HG02610 (cell line): ENCODE measurements at regions not wholly inside any gene's neighbourhood (a gene's known extent, or its start where the extent isn't known, plus 50 kb on each side); places are given as distances from the start of the nearest gene placed in this dataset.
A peak's percentile ranks its signal among the peaks of the same experiment; 100 is the strongest.

ENCODE experiments used
- ATAC-seq: cut with Tn5 transposase; IDR thresholded peaks from one replicate; pipeline ENCODE4 v1.9.1; 2021; ENCODE audit warnings: mild to moderate bottlenecking, moderate library complexity; ENCODE audit not compliant: unreplicated experiment

DNA sequence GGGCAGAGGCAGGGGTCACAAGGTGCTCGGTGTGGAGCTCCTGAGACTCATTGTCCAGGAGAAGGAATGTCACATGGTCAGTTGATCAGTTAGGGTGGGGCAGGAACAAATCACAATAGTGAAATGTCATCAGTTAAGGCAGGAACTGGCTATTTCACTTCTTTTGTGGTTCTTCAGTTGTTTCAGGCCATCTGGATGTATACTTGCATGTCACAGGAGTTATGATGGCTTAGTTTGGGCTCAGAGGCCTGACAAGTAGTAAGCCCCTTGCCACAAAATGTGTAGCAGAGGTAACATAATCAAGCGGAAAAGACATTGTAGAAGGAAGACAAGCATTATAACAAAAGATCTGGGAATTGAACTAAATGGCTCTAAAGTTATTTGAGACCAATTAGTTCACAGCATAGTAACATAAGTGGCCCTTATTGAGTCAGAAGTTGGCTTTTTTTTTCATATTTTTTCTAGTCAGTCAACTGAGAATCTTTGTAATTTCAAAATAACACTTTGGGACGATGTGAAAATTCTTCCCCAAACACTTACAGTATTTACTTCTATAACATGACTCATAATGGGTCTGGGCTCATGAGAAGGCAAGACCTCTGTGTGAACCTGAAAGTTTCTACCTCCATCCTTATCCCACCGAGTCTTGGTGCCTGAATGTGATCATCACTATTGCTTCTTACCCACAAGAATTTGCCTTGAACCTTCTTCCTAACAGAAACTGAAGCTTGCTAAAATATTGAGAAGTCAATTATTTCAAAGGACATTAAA lies 137.0 kb upstream of the DPT start:
- peak; percentile 83 for ATAC-seq

DNA sequence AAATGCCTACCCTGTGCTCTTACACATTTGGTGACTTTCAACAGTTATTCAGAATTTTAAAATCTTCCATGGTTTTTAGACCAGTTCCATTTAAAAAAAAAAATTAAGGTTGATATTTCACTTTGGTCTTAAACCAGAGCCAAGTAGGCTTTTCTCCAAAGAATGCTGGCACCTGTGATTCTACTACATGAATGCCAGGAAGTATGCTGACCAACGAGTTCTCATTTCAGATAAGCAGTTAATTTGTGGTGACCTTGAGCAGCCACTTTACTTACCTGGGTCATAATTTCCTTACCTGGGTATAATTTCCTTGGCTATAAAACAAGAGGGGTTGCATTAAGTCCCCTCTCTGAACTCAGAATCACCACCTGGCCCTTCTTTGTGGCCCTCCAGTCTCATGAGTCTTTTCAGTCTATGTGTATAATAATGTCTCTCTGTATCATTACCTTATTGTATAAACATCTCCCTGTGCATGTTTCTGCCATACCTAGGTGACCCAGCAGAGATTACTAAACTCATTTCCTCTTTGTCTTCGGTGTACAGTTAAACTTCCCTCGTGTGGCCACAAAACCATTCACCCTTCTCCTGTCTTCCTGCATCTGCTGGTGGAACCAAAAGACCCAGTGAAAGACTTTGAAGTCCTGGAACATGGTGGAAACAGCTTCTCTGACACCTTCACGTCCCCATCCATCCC lies 139.1 kb upstream of the DPT start:
- ATAC-seq = no peak

DNA sequence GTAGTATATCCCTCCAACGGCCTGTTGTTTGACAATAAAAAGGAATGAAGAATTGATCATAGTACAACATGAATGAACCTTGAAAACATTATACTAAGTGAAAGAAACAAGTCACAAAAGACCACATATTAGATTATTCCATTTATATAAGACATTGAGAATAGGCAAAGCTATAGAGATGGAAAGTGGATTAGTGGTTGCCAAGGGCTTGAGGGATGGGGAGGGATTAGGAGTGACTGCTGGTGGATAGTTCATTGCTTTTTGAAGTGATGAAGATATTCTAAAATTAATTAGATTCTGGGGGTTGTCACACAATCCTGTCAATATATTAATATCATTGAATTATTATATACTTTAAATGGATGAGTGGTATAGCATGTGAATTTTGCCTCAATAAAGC lies 142.5 kb upstream of the DPT start:
- no peak for ATAC-seq

DNA sequence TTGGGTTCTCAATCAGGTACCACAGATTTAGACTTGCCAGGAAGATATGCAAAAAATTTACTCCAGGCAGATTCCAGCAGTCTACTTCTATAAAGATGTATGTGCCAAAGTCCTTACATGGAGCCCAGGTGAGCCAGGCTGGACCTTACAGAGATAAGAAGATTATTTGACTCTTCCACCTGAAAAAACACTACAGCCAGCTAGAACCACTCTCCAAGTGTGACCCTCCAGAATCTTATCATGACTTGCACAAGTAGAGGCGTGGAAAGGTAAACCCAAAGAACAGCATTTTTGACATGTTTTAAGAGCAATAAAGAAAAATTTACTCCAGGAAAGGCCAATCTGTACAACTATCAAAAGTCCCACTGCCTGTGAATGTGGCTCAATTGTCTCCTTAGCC lies 146.8 kb upstream of the DPT start:
- ATAC-seq = no peak

DNA sequence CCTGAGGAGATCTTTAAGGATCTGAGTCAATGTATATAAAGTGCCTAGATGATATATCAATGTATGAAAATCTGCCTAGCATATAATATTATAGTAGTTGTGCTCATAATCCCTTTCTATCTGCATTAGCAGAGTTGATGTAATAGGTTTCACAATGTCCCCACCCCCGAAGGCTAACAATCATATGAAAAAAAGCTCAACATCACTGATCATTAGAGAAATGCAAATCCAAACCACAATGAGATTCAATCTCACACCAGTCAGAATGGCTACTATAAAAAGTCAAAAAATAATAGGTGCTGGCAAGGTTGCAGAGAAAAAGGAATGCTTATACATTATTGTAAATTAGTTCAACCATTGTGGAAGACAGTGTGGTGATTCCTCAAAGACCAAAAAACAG lies 147.8 kb upstream of the DPT start:
- no peak for ATAC-seq

DNA sequence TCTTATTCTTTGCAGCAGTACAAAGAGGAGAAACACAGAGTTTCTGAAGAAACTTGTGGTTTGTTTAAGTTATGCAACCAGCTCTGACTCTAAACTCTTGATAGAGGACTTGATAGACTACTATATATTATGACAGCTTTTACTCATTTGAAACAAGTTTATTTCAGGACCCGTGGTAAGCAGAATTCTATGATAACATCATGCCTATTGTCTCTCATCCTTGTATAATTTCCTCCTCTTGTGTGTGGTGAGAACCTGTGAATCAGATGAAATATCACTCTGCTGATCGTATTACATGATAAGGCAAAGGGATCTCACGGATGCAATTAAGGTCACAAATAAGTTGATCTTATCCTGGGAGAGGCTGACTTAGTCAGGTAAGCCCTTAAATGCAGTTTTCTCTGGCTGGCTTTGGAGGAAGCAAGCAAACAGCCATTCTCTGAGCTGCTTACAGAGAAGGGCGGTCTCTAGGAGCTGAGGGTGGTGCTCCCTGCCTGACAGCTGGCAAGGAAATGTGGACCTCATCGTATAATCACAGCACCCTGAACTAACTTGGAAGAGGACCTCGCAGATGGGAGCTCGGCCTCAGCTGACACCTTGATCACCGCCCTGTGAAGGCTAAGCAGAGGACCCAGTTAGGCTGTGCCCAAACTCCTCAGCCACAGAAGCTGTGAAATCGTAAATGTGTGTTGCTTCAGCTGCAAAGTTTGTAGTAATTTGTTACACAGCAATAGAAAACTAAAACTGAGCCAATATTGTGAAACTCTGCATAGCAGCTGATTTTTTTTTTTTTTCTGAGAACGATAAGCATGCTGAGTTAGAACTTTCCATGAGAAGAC lies 151.1 kb upstream of the DPT start:
- no peak for ATAC-seq

DNA sequence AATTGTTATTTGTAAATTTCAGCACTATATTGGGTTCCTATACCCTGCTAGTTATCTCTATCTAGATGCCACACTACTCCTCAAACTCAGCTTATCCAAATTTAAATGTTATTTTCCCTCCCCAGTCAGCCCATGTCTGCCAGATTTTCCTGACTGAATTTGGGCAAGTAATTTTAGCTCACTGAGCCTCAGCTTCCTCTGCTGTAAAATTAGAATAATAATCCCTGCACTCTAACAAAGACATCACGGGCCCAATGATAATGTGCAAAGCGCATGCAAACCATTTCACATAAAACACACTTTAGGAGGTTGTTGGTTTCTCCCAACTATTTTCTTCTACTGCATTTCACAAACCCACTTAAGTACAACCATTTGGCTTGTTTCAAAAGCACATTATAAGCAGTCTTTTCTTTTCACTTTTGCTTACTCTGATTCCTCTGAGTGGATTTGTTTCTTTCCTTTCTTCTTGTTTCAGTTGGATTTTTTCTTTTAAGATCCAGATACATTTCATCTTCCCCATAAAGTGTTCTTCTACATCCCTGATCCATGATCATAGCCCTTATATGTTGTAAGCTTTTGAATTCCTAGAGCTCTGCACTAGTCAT lies 152.8 kb upstream of the DPT start:
- no peak for ATAC-seq

DNA sequence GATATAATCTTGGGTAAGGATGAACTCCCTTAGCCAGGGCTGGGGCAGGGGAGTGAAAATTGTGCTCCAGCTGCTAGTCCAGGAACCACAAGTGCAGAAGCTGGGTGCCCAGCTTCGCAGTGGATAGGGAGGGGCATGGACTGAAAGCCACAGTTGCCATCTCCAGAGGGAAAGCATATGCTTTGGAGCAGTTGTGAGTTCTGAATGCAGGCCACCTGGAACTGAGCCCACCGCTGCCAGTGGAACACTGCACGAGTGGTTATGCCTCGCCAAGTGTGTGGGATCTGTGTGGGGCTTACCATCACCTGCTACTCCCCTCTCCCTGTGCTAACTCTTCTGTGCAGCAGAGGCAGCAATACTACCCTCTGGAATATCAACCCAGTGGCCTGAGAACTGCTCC lies 158.4 kb upstream of the DPT start:
- ATAC-seq = no peak

DNA sequence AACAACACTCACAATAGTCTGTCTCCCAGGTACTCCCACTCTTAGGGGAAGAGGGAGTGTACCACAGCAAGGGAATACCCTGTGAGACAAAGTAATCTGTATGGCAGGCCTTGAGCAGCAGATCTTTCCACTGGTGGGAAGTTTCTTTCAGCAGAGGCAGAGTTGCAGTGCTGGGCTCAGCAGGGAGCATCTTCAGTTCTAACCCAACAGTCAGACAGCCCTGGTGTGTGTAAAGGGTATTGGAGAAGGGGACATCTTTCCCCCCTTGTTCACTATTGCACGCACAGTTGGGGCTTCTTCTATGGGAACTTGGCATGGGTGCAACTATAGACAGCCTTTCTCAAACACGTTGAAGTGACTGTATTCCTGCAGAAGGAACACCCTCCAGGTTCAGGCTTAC lies 159.4 kb upstream of the DPT start:
- no peak for ATAC-seq

DNA sequence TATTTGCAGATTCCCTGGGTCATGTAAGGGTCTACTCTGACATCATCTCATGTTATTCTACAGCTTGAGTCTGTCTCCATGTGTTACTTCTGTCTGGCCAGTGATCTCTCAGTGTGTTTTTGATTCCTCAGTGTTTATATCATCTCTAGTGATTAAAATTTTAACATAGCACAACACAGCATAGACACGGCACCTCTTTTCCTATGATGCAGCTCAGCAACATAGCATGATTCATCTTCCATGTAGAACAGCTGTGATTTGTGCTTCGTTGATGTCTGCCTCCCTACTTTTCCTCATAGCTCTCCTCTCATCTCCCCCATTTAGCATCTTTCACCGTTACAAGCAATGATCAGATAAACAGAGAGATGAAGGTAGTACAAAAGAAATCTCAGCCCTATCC lies 163.9 kb upstream of the DPT start:
- ATAC-seq = no peak

DNA sequence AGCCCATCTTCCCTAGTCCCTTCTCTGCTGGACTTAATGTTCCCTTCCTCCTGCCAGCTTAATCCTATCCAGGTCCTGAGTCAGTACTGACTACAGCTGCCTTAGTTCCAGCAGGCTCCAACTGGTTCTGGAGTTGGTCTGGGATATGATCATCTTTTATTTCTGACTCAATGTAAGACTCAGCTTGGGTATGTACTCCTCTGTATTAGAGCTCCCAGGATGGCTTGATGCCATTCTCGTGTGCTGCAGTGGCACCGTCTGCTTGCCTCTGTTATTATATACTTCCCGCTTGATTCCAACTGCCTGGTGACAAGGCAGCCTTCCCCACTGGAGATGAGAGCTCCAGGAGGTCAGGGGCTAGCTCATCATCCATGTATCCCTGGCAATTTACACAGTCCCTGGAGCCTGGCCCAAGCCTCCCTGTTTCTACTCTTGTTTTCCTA lies 164.4 kb upstream of the DPT start:
- ATAC-seq = no peak

DNA sequence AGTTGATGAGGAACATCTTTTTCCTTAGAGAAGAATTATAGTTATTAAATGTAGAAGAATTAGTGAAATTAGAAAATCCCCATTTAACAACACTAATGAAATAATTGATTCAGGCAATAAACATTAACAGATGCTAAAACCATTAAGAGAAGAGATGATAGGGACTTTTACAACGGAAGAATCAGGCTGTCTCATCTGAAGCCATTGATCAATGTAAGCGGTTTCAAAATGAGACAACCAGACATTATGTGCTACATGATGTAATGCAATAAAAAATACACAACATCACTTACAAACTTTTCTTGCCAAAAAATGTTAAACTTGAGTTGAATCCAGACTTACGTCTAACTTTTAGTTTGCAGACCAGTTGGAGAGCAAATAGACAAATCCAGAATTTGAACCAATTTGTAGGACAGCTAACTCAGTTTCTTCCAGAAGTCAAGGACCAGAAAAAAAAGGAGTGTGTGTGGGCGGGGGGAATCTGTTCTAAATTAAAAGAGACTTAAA lies 165.4 kb upstream of the DPT start:
- no peak for ATAC-seq

DNA sequence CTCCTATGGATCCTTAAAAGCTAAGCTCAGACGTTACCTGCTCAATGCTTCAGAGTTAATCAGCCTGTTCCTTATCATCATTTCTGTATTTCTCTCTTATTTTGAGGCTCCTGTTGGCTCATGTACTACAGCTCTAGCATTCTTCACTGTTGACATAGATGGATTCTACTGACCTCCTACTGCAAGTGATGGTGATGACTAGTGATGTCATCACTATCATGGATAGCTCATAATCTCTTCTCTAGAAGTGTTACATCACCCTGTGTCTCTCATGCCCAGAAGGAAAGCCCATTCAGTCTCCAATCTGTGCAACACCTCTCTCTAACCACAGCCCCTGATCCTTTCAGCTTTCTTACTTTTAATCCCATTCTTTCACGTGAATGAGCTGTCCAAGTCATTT lies 168.2 kb upstream of the DPT start:
- ATAC-seq = no peak

DNA sequence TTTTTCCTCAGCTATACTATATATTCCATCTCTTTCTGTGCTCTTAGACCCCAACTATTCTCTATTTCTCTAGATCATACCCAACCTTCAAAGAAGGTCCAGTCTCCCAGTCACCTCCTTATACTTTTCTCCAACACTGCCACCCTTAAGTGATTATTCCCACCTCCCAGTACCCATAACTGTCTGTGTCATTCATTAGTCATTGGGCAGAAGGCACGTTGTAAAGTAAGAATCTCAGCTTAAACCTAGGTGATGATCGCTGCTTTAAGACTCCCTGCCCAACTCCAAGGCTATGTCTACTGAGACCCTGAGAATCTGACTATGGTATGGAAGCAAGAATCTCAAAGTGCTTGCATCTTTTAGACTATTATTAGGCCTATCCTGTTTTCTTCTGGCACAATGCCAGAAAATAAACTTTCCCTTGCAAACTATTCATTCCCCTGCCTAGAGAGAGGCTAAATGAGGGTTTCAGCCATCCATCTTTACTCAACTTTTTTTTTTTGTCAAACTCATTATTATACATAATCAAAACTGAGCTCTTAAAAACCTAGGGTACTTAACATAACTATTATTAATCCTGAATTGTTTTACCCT lies 174.3 kb upstream of the DPT start:
- ATAC-seq = no peak

DNA sequence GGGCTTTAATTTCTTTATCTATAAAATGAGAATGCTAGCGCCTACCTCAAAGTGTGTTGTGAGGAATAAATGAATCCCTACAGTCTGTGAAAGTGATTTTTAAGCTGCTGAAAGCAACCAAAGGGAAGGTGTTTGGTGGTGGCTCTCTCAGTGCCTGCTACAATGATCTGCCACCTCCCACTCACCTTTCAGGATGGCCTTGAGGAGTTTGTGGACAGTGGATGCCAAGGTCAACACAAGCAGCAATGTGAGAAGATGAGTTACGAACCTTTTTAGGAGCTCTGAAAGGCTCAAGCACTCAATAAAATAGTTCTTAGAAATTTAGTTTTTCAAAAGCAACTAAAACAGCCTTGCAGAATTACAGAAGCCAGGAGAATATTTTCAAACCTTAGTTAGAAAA lies 176.6 kb upstream of the DPT start:
- no peak for ATAC-seq

DNA sequence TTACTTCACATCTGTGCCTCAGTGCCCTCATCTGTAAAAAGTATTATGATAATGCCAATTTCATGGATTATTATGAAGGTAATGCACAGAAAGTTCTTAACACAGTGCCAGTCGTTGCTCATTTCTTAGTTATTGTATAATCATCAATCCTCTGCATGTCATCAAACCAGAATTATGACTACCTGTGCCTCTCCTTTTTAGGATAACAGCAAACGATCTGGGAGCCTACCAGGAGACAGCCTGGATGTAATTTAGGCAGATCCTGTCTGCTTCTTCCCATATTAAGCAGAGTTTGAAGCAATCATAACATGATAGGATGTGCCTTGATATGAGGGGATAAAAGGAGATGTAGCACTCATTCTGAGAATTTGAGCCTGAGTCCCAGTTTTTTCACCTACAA lies 177.4 kb upstream of the DPT start:
- ATAC-seq = no peak

DNA sequence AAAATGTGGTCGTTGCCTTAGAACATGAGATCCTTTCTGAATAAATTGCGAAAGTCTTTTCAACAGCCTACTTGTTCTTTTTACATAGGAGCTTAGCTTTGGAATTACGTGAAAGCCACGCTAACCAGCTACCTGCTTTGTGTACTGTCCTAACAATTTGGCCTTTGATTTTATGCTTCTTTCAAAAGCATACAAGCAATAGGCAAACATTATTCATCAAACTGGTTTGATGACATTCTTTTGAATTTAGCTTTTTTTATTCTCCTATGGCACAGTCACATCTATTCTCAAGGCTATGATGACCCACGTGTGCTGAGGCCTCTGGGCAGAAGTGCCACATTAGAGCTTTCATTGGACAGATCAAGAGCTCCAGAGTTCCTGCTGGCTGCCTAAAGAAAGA lies 178.0 kb upstream of the DPT start:
- no peak for ATAC-seq

DNA sequence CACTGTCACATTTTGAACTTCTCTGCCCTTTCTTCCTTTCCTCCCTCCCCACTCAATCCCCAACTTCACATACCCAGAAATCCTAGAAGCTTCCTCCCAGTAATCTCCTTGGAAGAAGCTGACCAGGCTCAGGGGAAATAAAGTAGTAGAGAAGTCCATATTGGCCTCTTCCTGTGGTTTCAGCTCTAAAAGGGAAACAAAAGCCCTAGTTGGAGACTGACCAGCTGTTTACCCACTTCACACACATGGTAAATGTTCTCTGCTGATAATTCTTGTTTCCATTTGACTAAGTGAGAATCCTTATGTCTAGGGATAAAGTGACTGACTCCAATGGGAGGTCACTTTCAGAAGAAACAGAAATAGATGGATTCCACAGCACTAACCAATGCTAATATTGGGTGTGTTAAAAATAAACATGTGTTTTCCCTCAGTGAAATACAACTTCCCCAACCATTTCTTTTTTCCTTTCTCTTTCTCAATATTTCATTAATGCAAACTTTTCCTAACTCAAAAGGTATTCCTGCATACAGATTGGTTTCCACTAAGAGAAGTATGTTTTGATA lies 178.9 kb upstream of the DPT start:
- no peak for ATAC-seq

DNA sequence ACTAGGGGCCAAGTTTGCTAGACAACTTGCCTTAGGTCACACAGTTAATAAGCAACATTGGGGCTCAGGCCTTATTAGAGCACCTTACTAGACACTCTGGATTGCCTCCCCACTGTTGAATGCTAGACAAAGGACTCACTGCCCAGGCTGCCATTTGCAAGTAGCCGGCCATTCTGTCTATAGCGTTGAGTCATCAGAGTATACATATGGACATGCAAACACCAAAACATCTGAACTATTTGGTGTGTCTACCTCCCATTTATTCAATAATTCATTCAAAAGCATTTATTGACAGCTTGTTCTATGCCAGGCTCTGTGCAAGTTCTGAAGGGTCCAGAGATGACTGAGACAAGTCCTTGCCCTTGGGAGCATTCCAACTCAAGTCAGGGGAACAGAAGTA lies 181.4 kb upstream of the DPT start:
- no peak for ATAC-seq

DNA sequence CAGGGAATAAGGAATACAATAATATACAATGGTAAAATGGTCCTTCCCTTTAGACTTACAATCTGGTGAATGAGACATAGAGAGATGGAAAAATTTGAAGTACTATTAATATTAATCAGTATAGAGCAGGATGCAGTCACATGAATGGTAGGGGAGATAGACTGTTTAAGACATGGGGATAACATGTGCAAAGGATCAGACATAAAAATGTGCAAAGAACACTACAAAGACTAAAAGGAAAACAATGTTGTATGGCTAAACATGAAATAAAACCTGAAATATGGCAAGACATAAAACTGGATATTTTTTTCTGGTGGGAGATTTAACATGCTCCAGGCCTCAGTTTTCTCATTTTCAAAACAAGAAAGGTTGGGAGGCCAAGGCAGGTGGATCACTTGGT lies 182.4 kb upstream of the DPT start:
- no peak for ATAC-seq
